Heart left ventricle (tissue), 16 donors: ENCODE measurements at regions not wholly inside any gene's neighbourhood (a gene's known extent, or its start where the extent isn't known, plus 50 kb on each side); places are given as distances from the start of the nearest gene placed in this dataset.
"Not testable (repeated sequence)": the region's sequence is repeated elsewhere in the genome, so short reads cannot be mapped to it uniquely, and the experiment has no call there.

Experiments
- ATAC-seq, 4 donors: fragments of 200-7000 bp; cut with Tn5 transposase; one replicate each; pipeline ENCODE4 v1.9.1; 2020 to 2022; ENCODE audit warnings: moderate library complexity in 4 of 4, mild to moderate bottlenecking in 3 of 4, moderate number of reproducible peaks in 1 of 4
- DNase-seq, 5 donors: peaks; one replicate each; pipeline ENCODE4 v3.0.0-alpha.2; 2020
- H3K27ac ChIP-seq, 12 donors: fragments of 200-600 bp; sonication (generic) in 4 of 12; one replicate each; pipeline versions ENCODE4 v1.5.0 to v1.8.0; 2016 to 2022; ENCODE audit warnings: mild to moderate bottlenecking in 2 of 12
- H3K27me3 ChIP-seq, 9 donors: fragments of 200-600 bp; sonication (generic) in 2 of 9; one replicate each; pipeline versions ENCODE4 v1.5.1 to v1.8.0; 2016 to 2022; ENCODE audit warnings: mild to moderate bottlenecking in 3 of 9
- H3K36me3 ChIP-seq, 9 donors: fragments of 200-600 bp; sonication (generic) in 2 of 9; one replicate each; pipeline versions ENCODE4 v1.5.0 to v1.8.0; 2018 to 2022; ENCODE audit warnings: mild to moderate bottlenecking in 2 of 9
- H3K4me1 ChIP-seq, 12 donors: fragments of 200-600 bp; sonication (generic) in 4 of 12; one replicate each; pipeline versions ENCODE4 v1.5.0 to v1.8.0; 2016 to 2022; ENCODE audit warnings: mild to moderate bottlenecking in 3 of 12
- H3K4me3 ChIP-seq, 12 donors: fragments of 200-600 bp; sonication (generic) in 4 of 12; one replicate each; pipeline versions ENCODE4 v1.5.0 to v1.8.0; 2017 to 2022; ENCODE audit warnings: mild to moderate bottlenecking in 9 of 12, moderate library complexity in 4 of 12
- H3K9me3 ChIP-seq, 12 donors: fragments of 200-600 bp; sonication (generic) in 4 of 12; one replicate each; pipeline versions ENCODE4 v1.5.0 to v1.8.0; 2016 to 2022; ENCODE audit warnings: mild to moderate bottlenecking in 1 of 12
- POLR2A ChIP-seq, 2 donors: fragments of 450-650 bp; IDR thresholded peaks; one replicate each; pipeline ENCODE4 v1.6.1; 2017; ENCODE audit warnings: antibody characterized with exemption in 2 of 2, mild to moderate bottlenecking in 2 of 2, moderate library complexity in 2 of 2
- WGBS, 4 donors: extraction: QIAGEN DNeasy Blood & Tissue Kit in 2 of 4; methylation state at CpG; one replicate each; pipeline versions ENCODE4 v1.1.5 to v1.1.7; 2013 to 2018; 5-methylcytosine and 5-hydroxymethylcytosine counted together
- intact Hi-C, 10 donors: fragments of 100-400 bp; cut with DNase I; formaldehyde crosslinking; loops; one replicate each; pipeline versions ENCODE4 v1.11.1 to v1.14.2; 2022
- TF ChIP-seq, protein P1 (sequence below), 12 donors: fragments of 200-600 bp; sonication (generic) in 4 of 12; IDR thresholded peaks; one replicate each; pipeline versions ENCODE4 v1.5.0 to v1.8.0; 2018 to 2022; ENCODE audit warnings: antibody characterized with exemption in 12 of 12, mild to moderate bottlenecking in 5 of 12
- donor health status: ischemic (EF 13 %, LVEDD 7.1; RV severe dilation, severe dysfunction).
- donor health status: healthy with polysubstance abuse.
- donor health status: DM: no; HTN: yes; CAD: no.
- donor health status: DM: no; HTN: no; CAD: no.
- donor health status: ischemic (EF 25% LVEDD 6.9; RV normal size, moderate dysfunction).
- donor health status: ischemic (EF 25% LVEDD 5.7; RV mildly dilated, moderate dysfunction).
- donor health status: healthy.
- donor health status: DM: yes; HTN: yes; CAD: no.
- donor health status: ischemic (EF 35%, LVEDD 5.7; RV mildly dilated, moderate dysfunction).
- donor health status: nonischemic (EF 11% LVEDD 7.7; RV severe dilation, severe dysfunction).
- donor health status: DM: yes; HTN: yes; CAD: no.
- donor health status: PGD.
- donor health status: ischemic (EF 29% LVEDD 5.4; RV normal size, mild dysfunction).
- donor health status: nonischemic (EF 23%, LVEDD 6.1; RV moderate dilation, normal function).

DNA sequence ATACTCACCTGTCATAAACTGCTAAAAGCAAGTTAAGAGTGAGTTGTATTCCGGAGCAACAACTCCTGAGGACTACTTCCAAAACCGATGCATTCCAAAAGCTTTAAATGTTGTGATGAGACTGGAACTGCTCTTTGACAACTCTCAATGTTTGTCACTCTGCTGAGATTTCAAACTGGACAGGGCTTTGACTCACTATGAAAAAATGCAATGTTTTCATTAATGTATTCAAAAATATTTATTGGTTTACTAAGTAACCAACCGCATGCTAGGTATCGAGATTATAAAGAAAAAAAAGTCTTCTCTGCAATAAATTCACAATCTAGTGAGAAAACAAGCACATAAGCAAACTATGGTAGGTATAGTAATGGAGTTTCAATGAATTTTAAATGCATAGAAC lies 107.9 kb upstream of the GNAI1 start:
- TF ChIP-seq POLR2A (IDR thresholded peaks at IDR 0.05) = no peak
- TF ChIP-seq, protein P1, sequence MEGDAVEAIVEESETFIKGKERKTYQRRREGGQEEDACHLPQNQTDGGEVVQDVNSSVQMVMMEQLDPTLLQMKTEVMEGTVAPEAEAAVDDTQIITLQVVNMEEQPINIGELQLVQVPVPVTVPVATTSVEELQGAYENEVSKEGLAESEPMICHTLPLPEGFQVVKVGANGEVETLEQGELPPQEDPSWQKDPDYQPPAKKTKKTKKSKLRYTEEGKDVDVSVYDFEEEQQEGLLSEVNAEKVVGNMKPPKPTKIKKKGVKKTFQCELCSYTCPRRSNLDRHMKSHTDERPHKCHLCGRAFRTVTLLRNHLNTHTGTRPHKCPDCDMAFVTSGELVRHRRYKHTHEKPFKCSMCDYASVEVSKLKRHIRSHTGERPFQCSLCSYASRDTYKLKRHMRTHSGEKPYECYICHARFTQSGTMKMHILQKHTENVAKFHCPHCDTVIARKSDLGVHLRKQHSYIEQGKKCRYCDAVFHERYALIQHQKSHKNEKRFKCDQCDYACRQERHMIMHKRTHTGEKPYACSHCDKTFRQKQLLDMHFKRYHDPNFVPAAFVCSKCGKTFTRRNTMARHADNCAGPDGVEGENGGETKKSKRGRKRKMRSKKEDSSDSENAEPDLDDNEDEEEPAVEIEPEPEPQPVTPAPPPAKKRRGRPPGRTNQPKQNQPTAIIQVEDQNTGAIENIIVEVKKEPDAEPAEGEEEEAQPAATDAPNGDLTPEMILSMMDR (IDR thresholded peaks at IDR 0.05) = no peak

GRCh38 chr7:80020277-80020676 lies 114.4 kb upstream of the GNAI1 start:
- ATAC-seq, intact Hi-C loops: not testable (repeated sequence)
- WGBS, 4 donors = 68 to 79% (median 76%) methylated on average over 5 of the region's 5 CpGs

More for the DNA sequence above, 107.9 kb upstream of the GNAI1 start:
- 88 to 95% (median 93%) methylated on average over 4 of the region's 4 CpGs for WGBS, 4 donors
- H3K9me3 ChIP-seq = peaks cover 0 to 23% (median 0%) of the 10 kb centered on the region in 12 donors
- DNase-seq (no peak), ATAC-seq (no peak)
- H3K36me3 ChIP-seq = no peaks in the 10 kb centered on the region
- no peak overlapping the region for H3K4me3 ChIP-seq
- intact Hi-C loops = no loop called here
- H3K4me1 ChIP-seq = no peaks in the 10 kb centered on the region
- H3K27me3 ChIP-seq = no peaks in the 10 kb centered on the region
- no peak overlapping the region for H3K27ac ChIP-seq

GRCh38 chr7:80019809-80020207 lies 114.8 kb upstream of the GNAI1 start:
- not testable (repeated sequence) for ATAC-seq
- intact Hi-C loops = loop anchor here in 5 of 10 donors (2.0 to 10.0 kb wide), 3 partner anchors 715 to 723 kb away; no protein-coding TSS in a partner anchor

More at GRCh38 chr7:80020277-80020676, 114.4 kb upstream of the GNAI1 start:
- not testable (repeated sequence) for H3K27me3 ChIP-seq, DNase-seq, H3K4me3 ChIP-seq, H3K36me3 ChIP-seq, H3K4me1 ChIP-seq, H3K27ac ChIP-seq
- peaks cover 0 to 14% (median 0%) of the 10 kb centered on the region in 12 donors for H3K9me3 ChIP-seq

DNA sequence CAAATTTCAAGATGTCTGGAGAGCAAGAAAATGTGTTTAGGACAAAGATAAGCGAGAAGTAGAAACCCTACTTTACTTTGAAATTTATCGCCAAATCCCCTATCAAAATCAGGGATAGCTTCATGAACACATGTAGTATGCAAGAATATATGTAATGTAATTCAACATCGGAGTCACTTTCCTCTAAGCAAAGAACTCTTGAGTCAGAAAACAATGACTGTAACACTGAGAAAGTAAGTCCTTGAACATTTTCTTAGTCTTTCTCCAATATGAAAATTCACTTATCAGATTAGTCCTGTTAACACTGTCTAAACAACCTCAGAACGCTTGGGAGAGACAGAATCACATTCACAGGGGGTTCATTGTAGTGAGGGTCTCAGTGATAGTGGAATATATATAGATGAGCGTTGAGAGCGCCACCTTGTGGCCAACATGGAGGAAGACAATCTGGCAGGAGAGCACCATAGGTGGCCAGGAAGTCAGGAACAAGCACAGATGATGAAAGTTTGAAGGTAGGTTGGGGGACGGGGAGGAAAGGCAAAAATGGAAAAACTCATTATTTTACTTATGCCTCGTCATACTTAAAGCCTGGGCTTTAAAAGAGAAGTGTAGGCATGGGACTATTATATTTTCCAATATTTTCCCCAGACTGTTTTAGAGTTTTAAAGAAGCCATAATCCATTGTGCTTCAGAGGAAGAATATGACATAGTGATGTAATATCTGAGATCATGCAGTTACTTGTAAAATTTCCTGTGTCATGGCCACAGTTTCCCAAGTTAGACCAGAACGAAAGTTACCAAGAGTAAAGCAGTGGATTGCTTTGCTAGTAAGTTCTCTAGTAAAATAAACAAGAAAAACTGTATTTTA lies 115.5 kb upstream of the GNAI1 start:
- H3K4me3 ChIP-seq = no peak overlapping the region
- TF ChIP-seq, protein P1 (IDR thresholded peaks at IDR 0.05) = peak; percentile 67 to 86 (median 79)
- no peak for TF ChIP-seq POLR2A (IDR thresholded peaks at IDR 0.05)
- H3K36me3 ChIP-seq = no peaks in the 10 kb centered on the region
- peak in 4 of 5 donors; percentile 9 to 25 (median 22) for DNase-seq
- H3K27me3 ChIP-seq = no peaks in the 10 kb centered on the region
- WGBS, 4 donors = 31 to 38% (median 35%) methylated on average over 9 of the region's 9 CpGs
- H3K9me3 ChIP-seq = peaks cover 0 to 9% (median 0%) of the 10 kb centered on the region in 12 donors
- no peaks in the 10 kb centered on the region for H3K4me1 ChIP-seq
- peak in 3 of 4 donors; percentile 45 to 59 (median 57) for ATAC-seq
- H3K27ac ChIP-seq = no peak overlapping the region
- intact Hi-C loops = loop anchor here in 5 of 10 donors (2.0 to 10.0 kb wide), 3 partner anchors 714 to 722 kb away; no protein-coding TSS in a partner anchor

More at GRCh38 chr7:80019809-80020207, 114.8 kb upstream of the GNAI1 start:
- not testable (repeated sequence) for DNase-seq, H3K27ac ChIP-seq, H3K4me1 ChIP-seq, H3K36me3 ChIP-seq, H3K4me3 ChIP-seq, H3K27me3 ChIP-seq
- WGBS, 4 donors = 76 to 88% (median 81%) methylated on average over 4 of the region's 4 CpGs
- H3K9me3 ChIP-seq = peaks cover 0 to 10% (median 0%) of the 10 kb centered on the region in 12 donors

DNA sequence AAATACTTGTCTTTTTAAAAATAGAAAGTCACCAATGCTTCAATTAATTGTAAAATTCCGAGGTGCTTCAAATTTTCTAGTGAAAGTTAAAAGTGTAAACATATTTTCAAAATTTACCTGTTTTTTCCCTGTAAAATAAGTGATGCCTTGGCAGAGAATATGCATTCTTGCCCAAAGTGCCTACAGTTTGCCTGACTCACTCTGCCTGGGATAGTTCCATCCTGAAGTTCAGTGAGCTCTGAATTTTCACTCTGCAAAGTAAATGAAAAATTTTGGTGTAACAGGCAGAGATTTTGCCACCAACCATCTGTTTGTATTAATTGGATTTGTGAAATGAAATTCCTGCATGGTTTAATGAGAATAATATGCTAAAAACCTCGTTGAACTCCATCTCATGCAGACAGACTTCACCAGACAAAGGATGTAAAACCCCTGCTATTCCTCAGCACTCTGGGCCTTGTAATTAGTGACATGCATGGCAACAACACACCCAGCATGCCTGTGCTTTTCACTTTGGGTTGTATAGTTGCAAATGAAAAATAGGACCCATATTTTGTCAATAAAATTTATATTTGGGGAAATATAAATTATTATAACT lies 117.4 kb upstream of the GNAI1 start:
- TF ChIP-seq, protein P1 (IDR thresholded peaks at IDR 0.05) = no peak
- TF ChIP-seq POLR2A (IDR thresholded peaks at IDR 0.05) = no peak
- intact Hi-C loops = loop anchor here in 4 of 10 donors (5.0 to 10.0 kb wide), 2 partner anchors 712 to 720 kb away; no protein-coding TSS in a partner anchor
- H3K4me3 ChIP-seq = no peak overlapping the region
- ATAC-seq (no peak), DNase-seq (no peak)
- H3K9me3 ChIP-seq = no peaks in the 10 kb centered on the region
- H3K36me3 ChIP-seq = no peaks in the 10 kb centered on the region
- H3K27ac ChIP-seq = no peak overlapping the region
- no peaks in the 10 kb centered on the region for H3K4me1 ChIP-seq
- 60 to 78% (median 69%) methylated on average over 2 of the region's 2 CpGs for WGBS, 4 donors
- no peaks in the 10 kb centered on the region for H3K27me3 ChIP-seq
